ENCODE measurements at regions not wholly inside any gene's neighbourhood (a gene's known extent, or its start where the extent isn't known, plus 50 kb on each side); places are given as distances from the start of the nearest gene placed in this dataset.

DNA sequence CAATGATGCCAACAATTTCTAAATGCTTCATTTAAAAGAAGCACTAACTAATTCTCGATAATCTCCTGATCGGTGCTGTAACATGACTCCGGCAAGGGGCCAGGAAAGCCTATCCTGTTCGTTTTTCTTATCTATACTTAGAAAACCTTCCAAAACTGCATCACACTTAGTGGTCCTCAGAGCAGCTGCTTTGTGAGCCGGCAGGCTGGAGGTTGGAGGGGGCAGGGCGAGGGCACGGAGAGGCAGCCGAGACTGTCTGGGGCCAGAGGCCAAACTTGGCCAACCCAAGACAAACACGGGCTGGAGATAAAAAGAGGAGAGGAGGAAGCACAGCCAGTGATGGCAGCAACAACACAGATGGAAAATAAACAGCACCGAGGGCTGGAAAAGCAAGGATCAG lies 455.7 kb downstream of the BCOR start:
- TF ChIP-seq POLR2A (IDR thresholded peaks at IDR 0.05; ENCODE audit: low read depth, low read length) (no peak), TAF1 (IDR thresholded peaks at IDR 0.05; ENCODE audit: borderline replicate concordance, low read depth, low read length) (no peak), POLR2AphosphoS5 (IDR thresholded peaks at IDR 0.05; ENCODE audit: low read depth, low read length) (no peak)

Data from GM12892 (cell line).